ENCODE measurements at regions not wholly inside any gene's neighbourhood (a gene's known extent, or its start where the extent isn't known, plus 50 kb on each side); places are given as distances from the start of the nearest gene placed in this dataset.

DNA sequence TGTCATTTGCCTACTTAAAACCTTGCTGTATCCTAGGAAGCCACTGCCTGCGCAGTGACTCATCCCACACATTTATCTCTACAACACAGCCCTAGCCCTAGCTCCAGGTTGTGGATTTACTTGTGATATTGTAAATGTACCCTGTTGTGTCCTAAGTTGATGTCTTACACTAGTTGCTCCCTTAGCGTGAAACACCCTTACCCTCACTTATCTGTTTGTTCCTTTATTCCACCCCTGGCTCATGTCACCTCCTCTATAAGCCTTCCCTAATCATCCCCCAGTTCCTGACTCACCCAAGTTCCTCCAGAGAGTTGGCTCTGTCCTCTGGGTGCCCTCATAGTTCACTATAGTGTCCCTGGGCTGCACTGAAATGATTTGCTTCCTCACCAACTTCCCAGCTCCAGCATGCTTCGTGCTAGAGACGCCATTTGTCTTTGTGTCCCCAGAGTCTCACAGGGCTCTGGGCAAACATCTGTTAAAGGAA lies 431.8 kb upstream of the FAT3 start:
- TF ChIP-seq, protein P1, sequence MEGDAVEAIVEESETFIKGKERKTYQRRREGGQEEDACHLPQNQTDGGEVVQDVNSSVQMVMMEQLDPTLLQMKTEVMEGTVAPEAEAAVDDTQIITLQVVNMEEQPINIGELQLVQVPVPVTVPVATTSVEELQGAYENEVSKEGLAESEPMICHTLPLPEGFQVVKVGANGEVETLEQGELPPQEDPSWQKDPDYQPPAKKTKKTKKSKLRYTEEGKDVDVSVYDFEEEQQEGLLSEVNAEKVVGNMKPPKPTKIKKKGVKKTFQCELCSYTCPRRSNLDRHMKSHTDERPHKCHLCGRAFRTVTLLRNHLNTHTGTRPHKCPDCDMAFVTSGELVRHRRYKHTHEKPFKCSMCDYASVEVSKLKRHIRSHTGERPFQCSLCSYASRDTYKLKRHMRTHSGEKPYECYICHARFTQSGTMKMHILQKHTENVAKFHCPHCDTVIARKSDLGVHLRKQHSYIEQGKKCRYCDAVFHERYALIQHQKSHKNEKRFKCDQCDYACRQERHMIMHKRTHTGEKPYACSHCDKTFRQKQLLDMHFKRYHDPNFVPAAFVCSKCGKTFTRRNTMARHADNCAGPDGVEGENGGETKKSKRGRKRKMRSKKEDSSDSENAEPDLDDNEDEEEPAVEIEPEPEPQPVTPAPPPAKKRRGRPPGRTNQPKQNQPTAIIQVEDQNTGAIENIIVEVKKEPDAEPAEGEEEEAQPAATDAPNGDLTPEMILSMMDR (IDR thresholded peaks at IDR 0.05) = no peak
- TF ChIP-seq, protein P2, sequence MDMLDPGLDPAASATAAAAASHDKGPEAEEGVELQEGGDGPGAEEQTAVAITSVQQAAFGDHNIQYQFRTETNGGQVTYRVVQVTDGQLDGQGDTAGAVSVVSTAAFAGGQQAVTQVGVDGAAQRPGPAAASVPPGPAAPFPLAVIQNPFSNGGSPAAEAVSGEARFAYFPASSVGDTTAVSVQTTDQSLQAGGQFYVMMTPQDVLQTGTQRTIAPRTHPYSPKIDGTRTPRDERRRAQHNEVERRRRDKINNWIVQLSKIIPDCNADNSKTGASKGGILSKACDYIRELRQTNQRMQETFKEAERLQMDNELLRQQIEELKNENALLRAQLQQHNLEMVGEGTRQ (CRISPR knock-in tag; IDR thresholded peaks at IDR 0.05) = no peak
- TF ChIP-seq, protein P3, sequence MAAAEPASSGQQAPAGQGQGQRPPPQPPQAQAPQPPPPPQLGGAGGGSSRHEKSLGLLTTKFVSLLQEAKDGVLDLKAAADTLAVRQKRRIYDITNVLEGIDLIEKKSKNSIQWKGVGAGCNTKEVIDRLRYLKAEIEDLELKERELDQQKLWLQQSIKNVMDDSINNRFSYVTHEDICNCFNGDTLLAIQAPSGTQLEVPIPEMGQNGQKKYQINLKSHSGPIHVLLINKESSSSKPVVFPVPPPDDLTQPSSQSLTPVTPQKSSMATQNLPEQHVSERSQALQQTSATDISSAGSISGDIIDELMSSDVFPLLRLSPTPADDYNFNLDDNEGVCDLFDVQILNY (CRISPR knock-in tag; IDR thresholded peaks at IDR 0.05) = no peak
- no peak for TF ChIP-seq CREB1 (CRISPR knock-in tag; IDR thresholded peaks at IDR 0.05)
